Esophagus squamous epithelium (tissue), 5 donors: ENCODE measurements at regions not wholly inside any gene's neighbourhood (a gene's known extent, or its start where the extent isn't known, plus 50 kb on each side); places are given as distances from the start of the nearest gene placed in this dataset.

Experiments used
- DNase-seq: peaks from one replicate; lab custom pipeline; 2025; lab: John Stamatoyannopoulos, UW
- H3K27ac ChIP-seq, 4 donors: fragments of 200-600 bp; sonication (generic); one replicate each; pipeline ENCODE4 v1.5.1; 2016 to 2019; ENCODE audit warnings: mild to moderate bottlenecking in 1 of 4
- H3K27me3 ChIP-seq, 4 donors: fragments of 200-600 bp; sonication (generic); 1 replicate in 3 of 4; 2 replicates in 1 of 4; pipeline versions ENCODE4 v1.5.1 to v1.6.0; 2017 to 2021; ENCODE audit warnings: antibody characterized with exemption in 1 of 4
- H3K36me3 ChIP-seq, 3 donors: fragments of 200-600 bp; sonication (generic); one replicate each; pipeline ENCODE4 v1.5.1; 2016 to 2019
- H3K4me1 ChIP-seq, 3 donors: fragments of 200-600 bp; sonication (generic); one replicate each; pipeline ENCODE4 v1.5.1; 2017 to 2019
- H3K4me3 ChIP-seq, 4 donors: fragments of 200-600 bp; sonication (generic); 1 replicate in 3 of 4; 2 replicates in 1 of 4; pipeline ENCODE4 v1.5.1; 2016 to 2019; ENCODE audit warnings: mild to moderate bottlenecking in 2 of 4, moderate library complexity in 1 of 4
- H3K9me3 ChIP-seq, 3 donors: fragments of 200-600 bp; sonication (generic); one replicate each; pipeline ENCODE4 v1.5.1; 2016 to 2019
- POLR2A ChIP-seq, 4 donors: fragments of 450-650 bp; IDR thresholded peaks; one replicate each; pipeline ENCODE4 v1.6.1; 2017; ENCODE audit warnings: antibody characterized with exemption in 4 of 4, mild to moderate bottlenecking in 4 of 4, moderate library complexity in 3 of 4
- WGBS, 2 donors: methylation state at CpG; one replicate each; pipeline ENCODE4 v1.1.5; 2018; 5-methylcytosine and 5-hydroxymethylcytosine counted together
- intact Hi-C: fragments of 100-400 bp; cut with DNase I; formaldehyde crosslinking; loops from one replicate; pipeline ENCODE4 v1.15.0; 2022
- TF ChIP-seq, protein P1 (sequence below), 6 experiments: fragments of 450-650 bp in 4 of 6; fragments of 200-600 bp in 2 of 6; sonication (generic) in 2 of 6; IDR thresholded peaks; one replicate each; pipeline ENCODE4 v1.5.1; 2016 to 2019; ENCODE audit warnings: antibody characterized with exemption in 6 of 6, mild to moderate bottlenecking in 4 of 6, moderate library complexity in 4 of 6
- donor health status: DM: yes; HTN: yes; CAD: no.

DNA sequence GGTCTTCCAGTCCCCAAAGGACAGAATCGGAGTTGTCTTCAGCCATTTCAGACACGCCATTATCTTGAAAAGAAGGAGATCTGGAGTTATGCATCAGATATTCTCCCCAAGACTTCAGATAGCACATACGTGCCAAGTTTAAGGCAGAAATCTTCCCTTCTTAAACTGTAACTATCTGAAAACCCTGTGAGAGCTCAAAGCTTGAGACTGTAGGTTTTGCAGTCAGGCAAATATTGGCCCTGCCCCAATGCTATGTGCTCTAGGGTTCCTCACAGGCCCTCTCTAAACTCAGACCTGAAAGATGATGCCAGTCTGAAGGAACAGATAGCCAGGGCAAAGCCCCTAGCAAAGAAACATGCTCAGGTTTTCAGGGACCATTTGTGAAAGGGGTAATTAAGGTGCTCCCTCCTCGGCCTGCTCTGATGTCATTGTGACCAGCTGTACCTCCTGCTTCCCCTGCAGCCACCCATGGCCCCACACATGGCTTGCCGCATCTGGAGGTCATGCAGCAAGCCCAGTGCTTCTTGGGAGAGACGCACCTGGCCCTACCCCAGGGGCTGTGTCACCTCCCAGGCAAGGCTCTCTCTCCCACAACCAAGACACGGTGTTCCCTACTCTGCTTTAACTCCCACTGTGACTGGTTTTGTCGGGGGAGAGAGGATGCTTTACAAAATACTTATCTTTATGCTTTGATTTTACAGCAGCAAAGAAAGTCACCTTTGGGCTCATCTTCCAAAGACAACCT is 53.4 kb upstream of the POMGNT2 start:
- no peak for DNase-seq
- H3K4me1 ChIP-seq: peaks cover 0 to 16% (median 7%) of the 10 kb centered on the region in 3 donors
- no peak overlapping the region for H3K4me3 ChIP-seq
- intact Hi-C loops: loop anchor here (10.0 kb wide), 1 partner anchor 175 kb away; no protein-coding TSS in a partner anchor
- no peaks in the 10 kb centered on the region for H3K9me3 ChIP-seq
- no peaks in the 10 kb centered on the region for H3K36me3 ChIP-seq
- H3K27me3 ChIP-seq: peaks cover 0 to 9% (median 0%) of the 10 kb centered on the region in 4 donors
- no peak overlapping the region for H3K27ac ChIP-seq
- TF ChIP-seq, protein P1, sequence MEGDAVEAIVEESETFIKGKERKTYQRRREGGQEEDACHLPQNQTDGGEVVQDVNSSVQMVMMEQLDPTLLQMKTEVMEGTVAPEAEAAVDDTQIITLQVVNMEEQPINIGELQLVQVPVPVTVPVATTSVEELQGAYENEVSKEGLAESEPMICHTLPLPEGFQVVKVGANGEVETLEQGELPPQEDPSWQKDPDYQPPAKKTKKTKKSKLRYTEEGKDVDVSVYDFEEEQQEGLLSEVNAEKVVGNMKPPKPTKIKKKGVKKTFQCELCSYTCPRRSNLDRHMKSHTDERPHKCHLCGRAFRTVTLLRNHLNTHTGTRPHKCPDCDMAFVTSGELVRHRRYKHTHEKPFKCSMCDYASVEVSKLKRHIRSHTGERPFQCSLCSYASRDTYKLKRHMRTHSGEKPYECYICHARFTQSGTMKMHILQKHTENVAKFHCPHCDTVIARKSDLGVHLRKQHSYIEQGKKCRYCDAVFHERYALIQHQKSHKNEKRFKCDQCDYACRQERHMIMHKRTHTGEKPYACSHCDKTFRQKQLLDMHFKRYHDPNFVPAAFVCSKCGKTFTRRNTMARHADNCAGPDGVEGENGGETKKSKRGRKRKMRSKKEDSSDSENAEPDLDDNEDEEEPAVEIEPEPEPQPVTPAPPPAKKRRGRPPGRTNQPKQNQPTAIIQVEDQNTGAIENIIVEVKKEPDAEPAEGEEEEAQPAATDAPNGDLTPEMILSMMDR (IDR thresholded peaks at IDR 0.05): no peak
- TF ChIP-seq POLR2A (IDR thresholded peaks at IDR 0.05): no peak
- 70 to 78% methylated on average over 8 of the region's 8 CpGs for WGBS, 2 donors

DNA sequence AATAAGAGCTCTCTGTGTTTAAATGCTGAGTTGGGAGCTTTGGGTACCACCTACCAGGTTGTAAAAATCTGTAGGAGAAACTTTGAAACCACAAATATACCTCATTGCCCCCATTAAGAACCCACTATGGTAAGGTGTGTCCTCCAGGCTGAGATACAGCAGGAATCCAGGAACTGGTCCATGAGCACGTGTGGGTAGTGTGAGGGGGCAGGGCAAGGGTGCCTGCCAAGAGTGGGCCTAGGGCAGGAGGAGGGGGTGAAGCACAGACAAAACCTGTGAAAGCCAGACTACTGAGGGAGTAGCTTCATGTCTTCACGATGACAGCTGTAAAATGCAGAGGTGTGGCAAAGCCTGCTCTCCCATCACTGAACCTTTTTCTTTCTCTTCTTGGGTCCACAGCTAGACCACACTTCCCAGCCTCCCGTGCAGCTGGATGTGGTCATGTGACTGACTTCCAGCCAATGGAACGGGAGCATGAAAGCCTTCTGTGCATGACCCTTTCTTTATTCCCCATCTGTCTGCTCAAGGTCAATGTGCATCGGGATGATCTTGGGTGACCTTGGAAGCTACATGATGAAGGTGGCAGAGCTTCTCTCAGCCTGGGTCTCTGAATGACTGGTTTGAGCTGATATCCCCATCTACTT is 51.1 kb upstream of the POMGNT2 start:
- Histone ChIP-seq H3K36me3 (no peaks in the 10 kb centered on the region), H3K27ac (no peak overlapping the region), H3K4me3 (no peak overlapping the region), H3K27me3 (peaks cover 0 to 10% (median 0%) of the 10 kb centered on the region in 4 donors), H3K9me3 (no peaks in the 10 kb centered on the region), H3K4me1 (peaks cover 8 to 25% (median 10%) of the 10 kb centered on the region in 3 donors)
- 64 to 73% methylated on average over 5 of the region's 5 CpGs for WGBS, 2 donors
- TF ChIP-seq, protein P1 (IDR thresholded peaks at IDR 0.05): no peak
- no peak for TF ChIP-seq POLR2A (IDR thresholded peaks at IDR 0.05)
- intact Hi-C loops: loop anchor here (10.0 kb wide), 1 partner anchor 172 kb away; no protein-coding TSS in a partner anchor
- no peak for DNase-seq

DNA sequence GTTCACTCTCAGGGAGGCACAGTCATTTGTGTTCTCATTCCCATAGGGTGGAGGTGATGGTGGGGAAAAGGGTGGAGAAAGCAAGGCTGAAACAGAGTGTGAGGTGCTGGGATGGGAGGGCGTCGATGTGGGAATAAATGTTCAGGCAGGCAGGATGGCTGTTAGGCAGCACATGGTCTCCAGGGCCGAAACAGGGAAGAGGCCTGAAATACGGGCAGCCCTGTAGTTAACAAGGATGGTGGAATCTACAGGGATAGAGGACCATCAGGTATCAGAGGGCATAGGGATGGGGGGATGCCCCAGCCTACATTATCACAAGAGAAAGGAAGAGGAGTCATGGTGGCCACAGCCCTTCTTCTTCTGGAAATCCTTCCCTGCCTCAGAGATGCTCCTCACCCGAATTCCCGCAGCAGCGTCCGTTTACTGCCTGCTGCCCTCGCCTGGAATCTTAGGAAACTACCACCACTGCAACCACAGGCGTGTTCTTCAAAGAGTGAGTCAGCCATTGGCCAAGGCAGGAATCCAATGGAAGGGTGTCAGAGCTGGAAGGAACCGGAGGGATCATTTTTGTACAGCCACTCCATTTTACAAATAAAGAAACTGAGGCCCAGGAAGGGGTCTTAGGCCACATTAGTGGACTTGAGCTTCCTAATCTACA is 49.7 kb upstream of the POMGNT2 start:
- 48 to 58% methylated on average over 5 to 11 of the region's 11 CpGs for WGBS, 2 donors
- Histone ChIP-seq H3K27me3 (peaks cover 0 to 13% (median 0%) of the 10 kb centered on the region in 4 donors), H3K27ac (peak overlapping the region in 1 of 4 donors; percentile 37), H3K9me3 (no peaks in the 10 kb centered on the region), H3K36me3 (no peaks in the 10 kb centered on the region), H3K4me3 (no peak overlapping the region), H3K4me1 (peaks cover 8 to 26% (median 10%) of the 10 kb centered on the region in 3 donors)
- DNase-seq: no peak
- TF ChIP-seq, protein P1 (IDR thresholded peaks at IDR 0.05): peak in 5 of 6 experiments; percentile 43 to 75 (median 48)
- no peak for TF ChIP-seq POLR2A (IDR thresholded peaks at IDR 0.05)
- intact Hi-C loops: loop anchor here (10.0 kb wide), 1 partner anchor 171 kb away; no protein-coding TSS in a partner anchor
